Uterus (tissue), 3 donors: ENCODE measurements at regions not wholly inside any gene's neighbourhood (a gene's known extent, or its start where the extent isn't known, plus 50 kb on each side); places are given as distances from the start of the nearest gene placed in this dataset.

Experiments used
- DNase-seq, 2 donors: peaks; one replicate each; pipeline ENCODE4 v3.0.0-alpha.2; 2019 to 2020
- H3K27ac ChIP-seq, 2 donors: fragments of 200-600 bp; sonication (generic); 1 replicate in 1 of 2; 2 replicates in 1 of 2; pipeline ENCODE4 v1.5.1; 2016 to 2018
- H3K27me3 ChIP-seq, 2 donors: fragments of 200-600 bp; sonication (generic); one replicate each; pipeline ENCODE4 v1.5.1; 2018 to 2019; ENCODE audit warnings: control low read depth in 1 of 2
- H3K36me3 ChIP-seq, 2 donors: fragments of 200-600 bp; sonication (generic); one replicate each; pipeline ENCODE4 v1.5.1; 2019; ENCODE audit warnings: control low read depth in 1 of 2
- H3K4me1 ChIP-seq, 2 donors: fragments of 200-600 bp; sonication (generic); one replicate each; pipeline ENCODE4 v1.5.1; 2018 to 2019; ENCODE audit warnings: control low read depth in 1 of 2
- H3K4me3 ChIP-seq, 2 donors: fragments of 200-600 bp; sonication (generic); 1 replicate in 1 of 2; 2 replicates in 1 of 2; pipeline ENCODE4 v1.5.1; 2018 to 2019; ENCODE audit warnings: mild to moderate bottlenecking in 1 of 2
- H3K9me3 ChIP-seq, 2 donors: fragments of 200-600 bp; sonication (generic); one replicate each; pipeline ENCODE4 v1.5.1; 2019; ENCODE audit warnings: control low read depth in 1 of 2
- CTCF ChIP-seq, 4 experiments: fragments of 200-600 bp in 2 of 4; fragments of 450-650 bp in 2 of 4; sonication (generic) in 2 of 4; IDR thresholded peaks; one replicate each; pipeline ENCODE4 v1.5.1; 2016 to 2019; ENCODE audit warnings: antibody characterized with exemption in 4 of 4, mild to moderate bottlenecking in 2 of 4, moderate library complexity in 1 of 4
- POLR2A ChIP-seq, 2 donors: fragments of 450-650 bp; IDR thresholded peaks; one replicate each; pipeline ENCODE4 v1.6.1; 2016; ENCODE audit warnings: antibody characterized with exemption in 2 of 2, mild to moderate bottlenecking in 1 of 2, moderate library complexity in 1 of 2
- intact Hi-C: fragments of 100-400 bp; cut with DNase I; formaldehyde crosslinking; loops from one replicate; pipeline ENCODE4 v1.15.1; 2023; ENCODE audit warnings: low total_unique reads
- donor health status: DM: yes; HTN: yes; CAD: no.

DNA sequence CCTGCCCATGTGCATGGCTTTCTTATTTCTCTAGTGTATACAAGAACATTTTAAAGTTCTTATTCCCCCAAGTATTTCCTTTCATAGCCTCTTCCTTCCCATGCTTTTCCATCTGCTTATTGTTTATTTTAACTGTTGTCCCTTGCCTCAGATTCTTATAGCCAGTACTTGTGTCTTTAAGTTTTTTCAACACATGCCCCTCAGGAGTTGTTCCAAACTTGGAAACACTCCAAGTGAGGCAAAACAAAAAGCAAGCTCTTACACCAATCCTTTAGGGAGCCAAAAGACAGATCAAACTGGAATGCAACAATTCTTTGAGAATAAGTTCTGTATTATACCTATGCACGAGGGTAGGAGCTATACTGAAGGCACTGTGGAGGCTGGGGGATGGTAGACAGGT, 222.0 kb upstream of the STK26 start:
- intact Hi-C loops, result no loop called here
- Histone ChIP-seq H3K27me3 (no peaks in the 10 kb centered on the region), H3K4me3 (no peak overlapping the region), H3K4me1 (no peaks in the 10 kb centered on the region), H3K27ac (no peak overlapping the region), H3K36me3 (no peaks in the 10 kb centered on the region), H3K9me3 (no peaks in the 10 kb centered on the region)
- DNase-seq, result no peak
- TF ChIP-seq POLR2A (IDR thresholded peaks at IDR 0.05) (no peak), CTCF (IDR thresholded peaks at IDR 0.05) (no peak)

GRCh38 chrX:131801911-131802310, 221.2 kb upstream of the STK26 start:
- H3K4me3 ChIP-seq, result no peak overlapping the region
- H3K27me3 ChIP-seq, result no peaks in the 10 kb centered on the region
- H3K27ac ChIP-seq, result no peak overlapping the region
- intact Hi-C loops, result no loop called here
- H3K4me1 ChIP-seq, result no peaks in the 10 kb centered on the region
- DNase-seq, result no peak
- no peaks in the 10 kb centered on the region for H3K36me3 ChIP-seq
- no peaks in the 10 kb centered on the region for H3K9me3 ChIP-seq
- TF ChIP-seq CTCF (IDR thresholded peaks at IDR 0.05) (no peak), POLR2A (IDR thresholded peaks at IDR 0.05) (no peak)

GRCh38 chrX:131802836-131803626, 220.1 kb upstream of the STK26 start:
- no peaks in the 10 kb centered on the region for H3K9me3 ChIP-seq
- no peaks in the 10 kb centered on the region for H3K4me1 ChIP-seq
- peak overlapping the region; percentile 9 to 38 for H3K4me3 ChIP-seq
- peak; percentile 76 to 78 for DNase-seq
- H3K27ac ChIP-seq, result peak overlapping the region in 1 of 2 donors; percentile 35
- no peaks in the 10 kb centered on the region for H3K27me3 ChIP-seq
- H3K36me3 ChIP-seq, result no peaks in the 10 kb centered on the region
- TF ChIP-seq POLR2A (IDR thresholded peaks at IDR 0.05) (no peak), CTCF (IDR thresholded peaks at IDR 0.05) (peak; percentile 42 to 57 (median 50))
- intact Hi-C loops, result no loop called here

DNA sequence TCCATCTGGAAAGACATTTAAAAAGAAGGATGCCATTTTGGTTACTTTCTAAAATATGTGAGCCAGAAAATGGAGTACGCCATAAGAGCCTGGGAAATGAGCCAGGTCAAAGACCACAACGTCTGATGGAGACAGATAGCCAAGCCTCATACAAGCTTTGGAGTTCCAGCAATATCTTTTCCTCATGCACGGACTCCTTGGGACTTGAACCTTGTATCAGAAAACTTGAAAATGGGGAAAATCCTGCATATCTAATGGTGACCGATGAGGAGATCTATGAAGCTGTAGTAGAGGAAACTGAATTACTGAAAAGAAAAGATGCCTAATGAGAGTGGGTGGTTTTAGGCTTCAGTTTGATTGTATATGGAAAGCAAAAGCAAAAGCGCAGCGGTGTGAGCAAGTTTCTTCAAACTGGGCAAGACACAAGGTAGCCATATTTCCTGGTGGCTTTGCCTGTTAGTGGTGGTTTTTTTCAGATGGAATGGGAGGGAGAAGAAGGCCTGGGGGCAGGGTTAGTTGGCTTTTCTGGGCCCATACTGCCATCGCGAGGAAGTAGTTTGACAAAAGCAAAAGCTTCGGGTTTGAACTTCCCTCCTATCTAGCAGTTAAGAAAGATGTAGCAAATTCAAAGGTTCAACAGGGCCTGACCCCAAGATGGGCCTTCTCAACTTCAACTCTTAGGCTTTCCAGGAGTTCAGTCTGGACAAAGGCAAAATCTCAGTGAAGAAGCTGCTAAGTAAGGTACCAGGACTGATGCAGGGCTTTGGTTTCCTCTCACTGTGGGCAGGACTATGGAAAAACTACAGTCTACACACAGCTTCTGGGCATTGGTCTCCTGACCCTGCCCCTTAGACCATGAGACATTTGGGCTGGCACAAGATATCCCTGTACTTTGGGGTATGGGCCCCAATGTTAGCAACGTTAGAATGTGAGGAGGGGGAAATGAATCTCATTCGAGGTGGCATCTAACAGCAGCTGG, 210.0 kb upstream of the STK26 start:
- Histone ChIP-seq H3K36me3 (no peaks in the 10 kb centered on the region), H3K9me3 (no peaks in the 10 kb centered on the region), H3K27me3 (no peaks in the 10 kb centered on the region), H3K4me1 (no peaks in the 10 kb centered on the region), H3K4me3 (peak overlapping the region; percentile 38), H3K27ac (peak overlapping the region; percentile 68 to 81)
- DNase-seq, result peak; percentile 73 to 79
- intact Hi-C loops, result no loop called here
- peak; percentile 23 to 63 (median 50) for TF ChIP-seq CTCF (IDR thresholded peaks at IDR 0.05)
- TF ChIP-seq POLR2A (IDR thresholded peaks at IDR 0.05), result no peak
